ENCODE measurements at regions not wholly inside any gene's neighbourhood (a gene's known extent, or its start where the extent isn't known, plus 50 kb on each side); places are given as distances from the start of the nearest gene placed in this dataset.

DNA sequence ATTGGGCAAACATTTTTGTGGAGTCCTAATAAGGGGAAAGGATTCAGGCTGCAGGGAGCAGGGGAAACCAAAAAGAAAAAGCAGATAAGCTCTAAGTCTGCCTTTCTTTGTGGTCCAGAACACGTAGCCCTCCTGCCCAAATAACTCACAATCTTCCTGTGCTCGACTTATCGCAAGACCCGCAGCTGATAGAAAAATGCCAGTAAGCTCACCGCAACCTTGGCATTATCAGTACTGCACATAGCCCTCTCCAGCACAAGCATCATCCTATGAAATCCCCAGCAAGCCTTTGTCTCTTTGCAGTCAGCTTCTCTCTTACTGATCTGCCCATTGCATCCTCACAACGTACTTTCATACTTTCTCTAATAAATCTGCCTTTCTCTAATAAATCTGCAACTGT is 202.4 kb upstream of the HNRNPA3 start:
- Histone ChIP-seq H3K36me3 (no peaks in the 10 kb centered on the region), H3K4me3 (no peak overlapping the region), H3K9me3 (no peaks in the 10 kb centered on the region), H3K27ac (no peak overlapping the region), H3K4me1 (no peaks in the 10 kb centered on the region), H3K27me3 (peaks cover 0 to 5% (median 0%) of the 10 kb centered on the region in 7 donors)
- DNase-seq (no peak), ATAC-seq (no peak)
- TF ChIP-seq, protein P1, sequence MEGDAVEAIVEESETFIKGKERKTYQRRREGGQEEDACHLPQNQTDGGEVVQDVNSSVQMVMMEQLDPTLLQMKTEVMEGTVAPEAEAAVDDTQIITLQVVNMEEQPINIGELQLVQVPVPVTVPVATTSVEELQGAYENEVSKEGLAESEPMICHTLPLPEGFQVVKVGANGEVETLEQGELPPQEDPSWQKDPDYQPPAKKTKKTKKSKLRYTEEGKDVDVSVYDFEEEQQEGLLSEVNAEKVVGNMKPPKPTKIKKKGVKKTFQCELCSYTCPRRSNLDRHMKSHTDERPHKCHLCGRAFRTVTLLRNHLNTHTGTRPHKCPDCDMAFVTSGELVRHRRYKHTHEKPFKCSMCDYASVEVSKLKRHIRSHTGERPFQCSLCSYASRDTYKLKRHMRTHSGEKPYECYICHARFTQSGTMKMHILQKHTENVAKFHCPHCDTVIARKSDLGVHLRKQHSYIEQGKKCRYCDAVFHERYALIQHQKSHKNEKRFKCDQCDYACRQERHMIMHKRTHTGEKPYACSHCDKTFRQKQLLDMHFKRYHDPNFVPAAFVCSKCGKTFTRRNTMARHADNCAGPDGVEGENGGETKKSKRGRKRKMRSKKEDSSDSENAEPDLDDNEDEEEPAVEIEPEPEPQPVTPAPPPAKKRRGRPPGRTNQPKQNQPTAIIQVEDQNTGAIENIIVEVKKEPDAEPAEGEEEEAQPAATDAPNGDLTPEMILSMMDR (IDR thresholded peaks at IDR 0.05): no peak
- WGBS, 2 donors: 66 to 72% methylated on average over 6 of the region's 6 CpGs
- intact Hi-C loops (cut with DNase I): no loop called here

DNA sequence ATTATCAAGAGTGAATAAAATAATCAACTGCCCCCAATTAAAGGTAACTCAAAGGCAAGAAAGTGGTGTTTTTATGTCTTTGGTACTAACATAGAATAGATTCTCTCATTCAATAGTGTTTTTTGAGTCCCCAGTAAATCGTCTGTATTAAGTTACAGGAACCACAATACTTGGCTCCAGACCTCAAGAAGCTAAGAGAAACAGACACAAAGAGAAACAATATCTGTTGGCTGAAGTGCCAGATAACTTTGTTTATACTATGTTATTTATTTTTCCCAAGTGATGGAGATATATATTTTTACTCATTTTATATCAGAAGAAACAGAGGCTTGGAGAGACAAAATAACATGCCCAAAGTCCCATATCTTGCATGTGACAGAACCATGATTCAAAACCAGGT is 201.7 kb upstream of the HNRNPA3 start:
- 26 to 50% methylated on average over 1 of the region's 1 CpG for WGBS, 2 donors
- TF ChIP-seq, protein P1 (IDR thresholded peaks at IDR 0.05): no peak
- no peak overlapping the region for H3K27ac ChIP-seq

DNA sequence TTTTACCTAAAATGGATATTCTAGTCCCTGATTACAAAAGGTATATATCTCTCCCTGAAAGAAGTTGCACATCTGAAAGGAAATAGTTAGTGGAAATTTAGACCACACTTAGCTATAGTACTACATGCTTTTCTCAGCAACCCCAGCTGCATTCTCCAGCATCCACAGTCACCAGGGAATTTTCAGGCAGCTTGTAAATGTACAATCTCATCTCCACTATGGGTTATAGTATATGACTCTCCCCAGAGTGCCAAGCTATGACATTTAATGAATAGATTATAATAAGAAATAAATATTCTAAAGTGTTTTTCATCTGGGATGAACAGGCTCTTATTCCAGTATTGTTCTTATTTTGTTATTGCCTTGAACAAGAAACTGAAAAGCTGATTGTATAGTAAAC is 197.6 kb upstream of the HNRNPA3 start:
- H3K9me3 ChIP-seq: no peaks in the 10 kb centered on the region
- H3K4me3 ChIP-seq: no peak overlapping the region
- DNase-seq (no peak), ATAC-seq (no peak)
- intact Hi-C loops (cut with DNase I): no loop called here
- no peaks in the 10 kb centered on the region for H3K4me1 ChIP-seq
- peaks cover 0 to 12% (median 0%) of the 10 kb centered on the region in 7 donors for H3K27me3 ChIP-seq
- H3K27ac ChIP-seq: no peak overlapping the region
- TF ChIP-seq, protein P1 (IDR thresholded peaks at IDR 0.05): no peak
- no peaks in the 10 kb centered on the region for H3K36me3 ChIP-seq

More for the DNA sequence above, 201.7 kb upstream of the HNRNPA3 start:
- Histone ChIP-seq H3K36me3 (no peaks in the 10 kb centered on the region), H3K9me3 (no peaks in the 10 kb centered on the region), H3K4me3 (no peak overlapping the region), H3K27me3 (peaks cover 0 to 5% (median 0%) of the 10 kb centered on the region in 7 donors), H3K4me1 (no peaks in the 10 kb centered on the region)
- DNase-seq (no peak), ATAC-seq (no peak)
- intact Hi-C loops (cut with DNase I): no loop called here

DNA sequence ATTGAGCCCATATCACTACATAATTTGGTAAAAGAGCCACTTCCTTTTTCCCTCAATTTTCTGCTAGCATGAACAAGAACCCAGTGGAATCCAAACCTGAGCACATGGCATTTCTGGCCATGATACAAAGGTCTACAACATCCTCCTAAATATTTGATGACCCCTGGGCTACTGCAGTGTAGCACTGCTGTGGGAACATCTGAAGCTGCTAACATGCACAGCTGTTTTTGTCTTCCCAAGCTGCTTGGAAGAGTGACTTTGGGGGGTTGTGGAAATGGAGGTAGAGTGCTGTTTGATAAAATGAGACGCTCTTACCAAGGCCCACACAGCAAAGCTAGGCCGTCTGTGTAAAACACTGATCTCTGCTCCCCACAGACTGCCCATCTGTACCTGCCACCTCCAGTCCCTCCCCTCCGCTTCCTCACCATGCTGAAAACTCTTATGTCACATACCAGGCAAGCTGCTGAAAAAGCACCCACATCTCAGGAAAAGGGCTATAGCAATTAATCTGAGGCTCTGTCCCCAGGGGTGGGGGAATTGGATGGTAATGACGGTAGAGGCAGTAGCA is 197.2 kb upstream of the HNRNPA3 start:
- H3K27me3 ChIP-seq: peaks cover 0 to 12% (median 0%) of the 10 kb centered on the region in 7 donors
- H3K27ac ChIP-seq: no peak overlapping the region
- TF ChIP-seq, protein P1 (IDR thresholded peaks at IDR 0.05): no peak
- no peak for ATAC-seq
- no peak overlapping the region for H3K4me3 ChIP-seq
- no peaks in the 10 kb centered on the region for H3K9me3 ChIP-seq
- H3K4me1 ChIP-seq: no peaks in the 10 kb centered on the region
- no peaks in the 10 kb centered on the region for H3K36me3 ChIP-seq
- no peak for DNase-seq
- intact Hi-C loops (cut with DNase I): no loop called here
- WGBS, 2 donors: 70 to 79% methylated on average over 4 of the region's 4 CpGs

All from heart right ventricle (tissue), 16 donors.